Stimulated activated CD4-positive, alpha-beta T cell treated with anti-CD3 and anti-CD28 coated beads, Interleukin-2, amount 100 ng/mL, for 48 hours (primary cell): ENCODE measurements at regions not wholly inside any gene's neighbourhood (a gene's known extent, or its start where the extent isn't known, plus 50 kb on each side); places are given as distances from the start of the nearest gene placed in this dataset.
"Not testable (repeated sequence)": the region's sequence is repeated elsewhere in the genome, so short reads cannot be mapped to it uniquely, and the experiment has no call there.

Experiments
- DNase-seq, 2 donors: peaks; one replicate each; pipeline ENCODE4 v3.0.0-alpha.2; 2020

GRCh38 chr4:107467461-107467860 lies 252.6 kb downstream of the PAPSS1 start:
- no peak for DNase-seq

DNA sequence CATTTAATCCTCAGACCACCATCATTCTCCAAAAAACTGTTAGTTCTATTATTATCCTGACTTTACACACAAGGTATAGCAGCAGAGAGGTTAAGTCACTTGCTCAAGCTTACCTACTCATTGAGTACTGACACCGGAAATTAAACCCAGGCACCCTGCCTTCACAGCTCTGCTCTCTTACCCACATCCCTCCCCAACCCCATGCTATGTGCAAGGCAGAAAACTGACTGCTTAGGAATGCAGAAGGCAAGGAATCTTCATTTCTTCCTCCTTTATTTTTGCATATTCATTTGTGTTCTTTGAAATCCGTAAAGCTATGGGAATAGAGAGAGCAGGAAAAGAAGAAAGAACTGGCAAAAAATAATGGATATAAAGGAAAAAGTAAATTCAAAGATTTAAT lies 261.8 kb downstream of the PAPSS1 start:
- no peak for DNase-seq

DNA sequence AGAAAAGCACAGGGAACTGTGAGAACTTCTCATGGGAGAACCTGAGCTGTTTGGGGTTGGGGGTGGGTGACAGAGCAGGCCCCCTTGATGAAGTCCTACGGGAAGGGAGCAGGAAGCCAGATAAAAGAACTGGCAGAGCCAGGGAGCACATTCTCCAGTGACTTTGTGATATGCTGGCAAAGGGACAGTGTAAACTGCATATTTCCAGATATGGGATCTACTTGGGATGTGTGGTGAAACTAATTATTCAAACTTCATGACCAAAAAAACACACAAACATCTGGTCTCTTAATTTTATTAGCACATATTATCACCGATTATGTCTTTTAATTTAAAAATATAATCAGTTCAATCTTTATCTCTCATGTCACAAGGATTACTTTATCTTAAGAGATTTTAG lies 266.0 kb downstream of the PAPSS1 start:
- DNase-seq: no peak

GRCh38 chr4:107452717-107453630 lies 267.1 kb downstream of the PAPSS1 start:
- DNase-seq: no peak

- DNase-seq: no peak
Observed at GRCh38 chr4:107449611-107450369, 270.2 kb downstream of the PAPSS1 start.

DNA sequence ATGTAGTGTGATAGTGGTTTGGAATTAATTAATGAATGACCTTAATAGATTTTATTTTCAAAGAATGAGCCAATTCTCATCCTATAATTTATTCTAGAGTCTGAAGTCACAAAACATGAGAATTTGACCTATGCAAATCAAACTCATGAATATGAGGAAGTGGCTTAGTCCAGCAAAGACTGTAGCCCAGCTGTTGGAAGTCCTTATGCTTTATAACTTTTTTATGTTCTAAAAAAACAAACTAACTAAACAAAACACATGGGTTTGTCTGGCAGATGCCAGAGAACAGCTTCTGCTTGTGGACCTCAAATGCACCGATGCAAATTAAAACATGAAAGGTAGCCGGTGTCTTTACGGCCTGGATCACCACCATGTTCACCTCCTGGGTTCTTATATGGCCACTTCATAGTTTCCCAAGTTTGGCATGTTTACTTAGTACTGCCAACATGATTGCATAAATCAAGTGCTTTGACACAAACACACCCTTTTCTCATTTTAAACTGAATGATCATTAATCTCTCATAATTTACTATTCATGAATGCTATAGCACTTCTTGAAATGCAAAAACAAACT lies 277.4 kb downstream of the PAPSS1 start:
- DNase-seq: no peak

DNA sequence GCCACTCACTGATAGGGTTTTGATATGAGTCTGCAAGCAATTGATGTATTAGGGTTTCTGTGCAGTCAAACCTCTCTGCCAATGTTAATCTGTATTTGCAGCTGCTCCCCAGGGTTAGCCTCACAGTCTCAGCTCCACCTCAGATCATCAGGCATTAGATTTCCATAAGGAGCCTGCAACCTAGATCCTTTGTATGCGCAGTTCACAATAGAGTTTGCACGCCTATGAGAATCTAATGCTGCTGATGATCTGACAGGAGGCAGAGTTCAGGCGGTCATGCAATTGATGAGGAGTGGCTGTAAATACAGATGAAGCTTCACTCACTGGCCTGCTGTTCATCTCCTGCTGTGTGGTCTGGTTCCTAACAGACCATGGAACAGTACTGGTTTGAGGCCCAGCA lies 280.6 kb downstream of the PAPSS1 start:
- no peak for DNase-seq

- DNase-seq: not testable (repeated sequence)
Observed at GRCh38 chr4:107436471-107436870, 283.6 kb downstream of the PAPSS1 start.

- no peak for DNase-seq
Observed at GRCh38 chr4:107432451-107432850, 287.6 kb downstream of the PAPSS1 start.

- DNase-seq: no peak
Observed at GRCh38 chr4:107423677-107424405, 296.2 kb downstream of the PAPSS1 start.

GRCh38 chr4:107419536-107419935 lies 300.5 kb downstream of the PAPSS1 start:
- DNase-seq: peak in 1 of 2 donors; percentile 0

DNA sequence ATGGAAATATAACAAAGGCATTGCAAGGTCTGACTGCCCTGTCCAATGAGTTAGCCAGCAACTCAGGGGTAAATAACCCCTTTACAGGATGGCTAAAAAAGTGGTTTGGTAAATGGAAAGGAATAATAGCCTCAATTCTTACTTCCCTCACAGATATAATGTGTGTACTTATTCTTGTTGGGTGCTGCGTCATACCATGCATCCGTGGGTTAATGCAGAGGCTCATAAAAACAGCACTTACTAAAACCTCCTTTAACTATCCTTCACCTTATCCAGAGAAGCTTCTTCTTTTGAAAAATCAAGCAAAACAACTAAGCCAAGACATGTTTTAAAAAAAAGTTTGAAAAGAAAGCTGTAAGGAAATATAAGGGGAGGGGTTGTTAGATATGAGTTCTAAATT lies 301.0 kb downstream of the PAPSS1 start:
- no peak for DNase-seq

- not testable (repeated sequence) for DNase-seq
Observed at GRCh38 chr4:107415490-107415889, 304.5 kb downstream of the PAPSS1 start.

- not testable (repeated sequence) for DNase-seq
Observed at GRCh38 chr4:107409872-107410271, 310.2 kb downstream of the PAPSS1 start.

GRCh38 chr4:107408968-107409367 lies 311.1 kb downstream of the PAPSS1 start:
- DNase-seq: no peak

GRCh38 chr4:107404591-107405300 lies 315.3 kb downstream of the PAPSS1 start:
- DNase-seq: no peak

DNA sequence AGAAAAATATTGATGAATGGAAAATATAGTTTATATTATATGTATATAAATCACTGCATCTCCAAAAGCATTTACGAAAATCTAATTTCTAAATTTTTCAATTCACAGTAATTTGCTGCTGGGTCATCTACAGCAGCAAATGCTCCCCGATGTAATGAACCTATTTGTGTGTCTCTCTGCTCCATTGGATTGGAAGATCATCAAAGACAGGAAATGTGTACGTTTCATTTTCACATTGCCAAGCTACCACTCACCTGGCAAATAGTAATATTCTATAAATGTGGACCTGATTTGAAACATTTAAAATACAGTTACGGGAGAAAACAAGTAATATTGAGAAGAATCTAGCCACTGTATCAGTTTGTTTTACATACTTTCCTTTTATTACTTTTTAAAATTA lies 317.7 kb downstream of the PAPSS1 start:
- no peak for DNase-seq

DNA sequence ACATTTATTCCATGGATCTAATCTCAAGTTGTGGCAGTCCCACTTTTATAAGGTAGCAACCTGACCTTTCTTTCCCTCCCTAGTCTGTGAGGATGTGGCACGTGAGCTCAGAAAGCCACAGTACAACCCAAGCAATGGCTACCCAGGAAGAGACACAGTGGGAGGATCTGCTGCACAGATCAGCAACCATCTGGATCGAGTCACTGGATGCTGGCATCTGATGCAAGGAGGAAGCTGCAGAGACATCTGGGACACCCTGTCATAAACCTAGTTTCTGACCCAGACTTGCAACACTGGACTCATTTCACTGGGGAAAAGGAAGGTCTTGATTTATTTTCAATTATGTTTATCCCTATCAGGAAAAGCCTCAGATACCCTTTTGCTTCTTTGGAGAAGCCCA lies 327.1 kb downstream of the PAPSS1 start:
- DNase-seq: no peak

DNA sequence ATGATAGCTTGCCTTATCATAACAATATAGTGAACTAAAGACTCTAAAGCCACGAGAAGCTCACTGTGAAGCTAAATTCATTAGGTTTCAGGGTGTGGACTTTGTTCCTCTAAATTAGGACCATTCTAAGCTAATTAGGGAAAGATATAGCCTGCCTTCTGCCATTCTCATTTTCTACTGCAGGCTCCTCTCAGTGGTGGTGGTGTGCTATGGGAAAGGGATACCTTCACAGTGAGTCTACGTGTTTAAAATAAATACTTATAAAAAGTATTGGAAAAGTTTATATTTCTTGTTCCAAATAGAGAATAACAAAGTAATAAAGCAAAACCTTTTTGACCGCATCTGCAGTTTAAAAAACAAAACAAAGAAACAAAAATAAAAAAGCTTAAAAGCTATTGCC lies 327.7 kb downstream of the PAPSS1 start:
- DNase-seq: no peak

DNA sequence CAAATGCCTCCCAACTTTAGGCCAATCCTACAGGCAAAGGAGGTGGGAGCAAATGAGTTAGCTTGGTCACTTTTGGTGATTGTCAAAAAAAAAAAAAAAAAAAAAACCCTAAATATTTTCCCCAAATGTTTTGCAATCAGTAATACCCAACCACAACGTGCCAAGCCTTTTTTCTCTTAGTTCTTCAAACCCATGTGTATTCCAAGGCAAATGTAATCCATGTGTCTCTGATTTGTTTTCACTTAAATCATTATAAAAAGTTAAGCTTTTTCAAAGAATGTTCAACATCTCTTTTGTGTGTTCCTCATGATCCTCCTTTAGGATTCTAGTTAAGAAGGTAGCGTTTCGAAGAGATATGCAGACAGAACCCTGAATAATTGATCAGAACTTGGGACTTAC lies 328.4 kb downstream of the PAPSS1 start:
- DNase-seq: no peak

DNA sequence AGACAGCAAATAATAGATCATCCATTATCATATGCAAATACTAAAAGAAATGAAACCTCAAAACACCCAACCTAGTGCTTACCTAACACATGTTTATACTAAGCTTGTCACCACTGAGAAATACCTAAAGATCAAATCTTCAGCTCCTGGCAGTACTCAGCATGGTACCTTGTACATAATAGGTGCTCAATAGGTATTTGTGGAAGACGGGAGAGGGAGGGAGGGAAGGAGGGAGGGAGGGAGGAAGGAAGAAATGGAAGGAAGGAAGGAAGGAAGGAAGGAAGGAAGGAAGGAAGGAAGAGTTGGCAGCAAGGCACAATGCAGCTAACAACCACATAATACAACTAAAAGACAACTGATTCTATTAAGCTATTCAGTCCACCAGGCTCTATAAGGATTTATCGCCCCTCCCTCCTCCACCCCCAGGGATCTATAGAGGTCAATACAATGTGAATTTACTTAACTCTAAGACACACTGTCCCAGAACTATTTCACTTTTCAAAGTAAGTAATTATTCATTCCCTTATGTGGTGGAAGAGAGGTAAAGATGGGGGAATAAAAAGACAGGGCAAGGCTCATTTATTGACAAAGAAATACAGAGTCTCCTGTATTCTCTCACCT lies 328.9 kb downstream of the PAPSS1 start:
- DNase-seq: no peak

GRCh38 chr4:107389965-107390364 lies 330.1 kb downstream of the PAPSS1 start:
- DNase-seq: no peak
